ENCODE measurements at regions not wholly inside any gene's neighbourhood (a gene's known extent, or its start where the extent isn't known, plus 50 kb on each side); places are given as distances from the start of the nearest gene placed in this dataset.

GRCh38 chr4:159043861-159044260 is 59.0 kb upstream of the RAPGEF2 start:
- H3K4me1 Mint-ChIP-seq (ENCODE audit: low read depth) = peaks cover 16% of the 10 kb centered on the region
- no peaks in the 10 kb centered on the region for H3K36me3 Mint-ChIP-seq (ENCODE audit: insufficient read depth)
- peaks cover 2% of the 10 kb centered on the region for H3K9me3 Mint-ChIP-seq (ENCODE audit: low read depth)
- TF ChIP-seq CTCF (IDR thresholded peaks at IDR 0.05; ENCODE audit: unreplicated experiment) = no peak
- no peak for DNase-seq (ENCODE audit: low spot score, unreplicated experiment)
- no peak overlapping the region for H3K4me3 Mint-ChIP-seq (ENCODE audit: low read depth)
- H3K27me3 Mint-ChIP-seq = no peaks in the 10 kb centered on the region
- H3K27ac Mint-ChIP-seq = no peak overlapping the region

GRCh38 chr4:159045321-159045720 is 57.6 kb upstream of the RAPGEF2 start:
- no peak overlapping the region for H3K27ac Mint-ChIP-seq
- no peaks in the 10 kb centered on the region for H3K27me3 Mint-ChIP-seq

GRCh38 chr4:159046683-159047082 is 56.2 kb upstream of the RAPGEF2 start:
- Mint-ChIP-seq H3K36me3 (ENCODE audit: insufficient read depth) (no peaks in the 10 kb centered on the region), H3K27me3 (no peaks in the 10 kb centered on the region), H3K4me1 (ENCODE audit: low read depth) (peaks cover 25% of the 10 kb centered on the region), H3K4me3 (ENCODE audit: low read depth) (no peak overlapping the region), H3K27ac (no peak overlapping the region), H3K9me3 (ENCODE audit: low read depth) (peaks cover 2% of the 10 kb centered on the region)
- no peak for TF ChIP-seq CTCF (IDR thresholded peaks at IDR 0.05; ENCODE audit: unreplicated experiment)
- DNase-seq (ENCODE audit: low spot score, unreplicated experiment) = no peak

More at GRCh38 chr4:159045321-159045720, 57.6 kb upstream of the RAPGEF2 start:
- H3K9me3 Mint-ChIP-seq (ENCODE audit: low read depth) = peaks cover 2% of the 10 kb centered on the region
- H3K4me3 Mint-ChIP-seq (ENCODE audit: low read depth) = no peak overlapping the region
- H3K36me3 Mint-ChIP-seq (ENCODE audit: insufficient read depth) = no peaks in the 10 kb centered on the region
- no peak for TF ChIP-seq CTCF (IDR thresholded peaks at IDR 0.05; ENCODE audit: unreplicated experiment)
- no peak for DNase-seq (ENCODE audit: low spot score, unreplicated experiment)
- H3K4me1 Mint-ChIP-seq (ENCODE audit: low read depth) = peaks cover 19% of the 10 kb centered on the region

- H3K9me3 Mint-ChIP-seq (ENCODE audit: low read depth) = peaks cover 2% of the 10 kb centered on the region
- H3K36me3 Mint-ChIP-seq (ENCODE audit: insufficient read depth) = no peaks in the 10 kb centered on the region
- H3K27me3 Mint-ChIP-seq = no peaks in the 10 kb centered on the region
- DNase-seq (ENCODE audit: low spot score, unreplicated experiment) = no peak
- H3K4me3 Mint-ChIP-seq (ENCODE audit: low read depth) = peak overlapping the region; percentile 41
- TF ChIP-seq CTCF (IDR thresholded peaks at IDR 0.05; ENCODE audit: unreplicated experiment) = no peak
- H3K27ac Mint-ChIP-seq = peak overlapping the region; percentile 96
- H3K4me1 Mint-ChIP-seq (ENCODE audit: low read depth) = peaks cover 30% of the 10 kb centered on the region
These were observed 55.3 kb upstream of the RAPGEF2 start for GRCh38 chr4:159047478-159048165.

GRCh38 chr4:159048166-159048886 is 54.6 kb upstream of the RAPGEF2 start:
- H3K27ac Mint-ChIP-seq = peak overlapping the region; percentile 96
- H3K4me1 Mint-ChIP-seq (ENCODE audit: low read depth) = peaks cover 30% of the 10 kb centered on the region
- DNase-seq (ENCODE audit: low spot score, unreplicated experiment) = peak; percentile 36

More at GRCh38 chr4:159048166-159048886, 54.6 kb upstream of the RAPGEF2 start:
- TF ChIP-seq CTCF (IDR thresholded peaks at IDR 0.05; ENCODE audit: unreplicated experiment) = no peak
- Mint-ChIP-seq H3K4me3 (ENCODE audit: low read depth) (peak overlapping the region; percentile 41), H3K36me3 (ENCODE audit: insufficient read depth) (no peaks in the 10 kb centered on the region), H3K27me3 (no peaks in the 10 kb centered on the region), H3K9me3 (ENCODE audit: low read depth) (peaks cover 2% of the 10 kb centered on the region)

All from progenitor cell of endocrine pancreas (in vitro differentiated cells).